ENCODE measurements at regions not wholly inside any gene's neighbourhood (a gene's known extent, or its start where the extent isn't known, plus 50 kb on each side); places are given as distances from the start of the nearest gene placed in this dataset.

DNA sequence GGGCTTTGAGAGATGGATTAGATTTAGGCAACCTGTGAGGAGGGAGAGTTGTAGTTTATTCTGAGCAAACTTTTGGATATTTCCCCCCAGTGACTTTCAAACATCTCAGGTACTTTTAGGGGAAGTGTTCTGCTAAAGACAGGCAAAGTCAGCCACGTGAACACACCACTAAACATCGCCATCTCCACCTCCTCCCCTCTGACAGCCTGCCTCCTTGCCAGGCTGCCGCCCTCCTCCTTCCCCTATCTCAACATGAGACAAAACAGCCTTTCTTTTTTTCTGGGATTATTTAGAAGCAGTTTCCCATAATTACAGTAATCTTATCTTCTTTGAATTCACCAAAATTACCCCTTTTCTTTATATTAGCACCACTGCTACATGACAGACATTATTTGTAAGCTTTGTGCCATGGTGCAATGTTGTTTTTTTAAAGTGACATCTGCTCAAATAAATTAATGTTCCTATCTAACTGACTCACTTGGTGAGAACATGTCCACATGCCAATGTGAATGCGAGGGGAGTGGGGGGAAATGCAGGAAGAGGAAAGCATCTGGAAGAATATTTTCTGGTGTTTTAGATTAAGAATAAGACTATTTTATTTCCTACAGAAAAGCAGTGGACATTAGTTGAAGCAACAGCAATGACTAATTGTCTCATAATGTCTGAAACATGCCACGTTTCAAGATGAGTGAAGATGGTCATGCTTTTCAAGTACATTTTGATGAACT is 147.8 kb upstream of the ATP1B1 start:
- TF ChIP-seq POLR2A (IDR thresholded peaks at IDR 0.05; ENCODE audit: low read length): no peak
- TF ChIP-seq GATA1 (IDR thresholded peaks at IDR 0.05; ENCODE audit: low read depth, low read length): no peak
